Hematopoietic multipotent progenitor cell treated with erythropoietin and hydrocortisone succinate and interleukin-3 and kit ligand, for 4 days (in vitro differentiated cells): ENCODE measurements at regions not wholly inside any gene's neighbourhood (a gene's known extent, or its start where the extent isn't known, plus 50 kb on each side); places are given as distances from the start of the nearest gene placed in this dataset.
"Not testable (repeated sequence)": the region's sequence is repeated elsewhere in the genome, so short reads cannot be mapped to it uniquely, and the experiment has no call there.

ENCODE experiments used
- DNase-seq: peaks from one replicate; pipeline ENCODE4 v3.0.0-alpha.2; 2015

DNA sequence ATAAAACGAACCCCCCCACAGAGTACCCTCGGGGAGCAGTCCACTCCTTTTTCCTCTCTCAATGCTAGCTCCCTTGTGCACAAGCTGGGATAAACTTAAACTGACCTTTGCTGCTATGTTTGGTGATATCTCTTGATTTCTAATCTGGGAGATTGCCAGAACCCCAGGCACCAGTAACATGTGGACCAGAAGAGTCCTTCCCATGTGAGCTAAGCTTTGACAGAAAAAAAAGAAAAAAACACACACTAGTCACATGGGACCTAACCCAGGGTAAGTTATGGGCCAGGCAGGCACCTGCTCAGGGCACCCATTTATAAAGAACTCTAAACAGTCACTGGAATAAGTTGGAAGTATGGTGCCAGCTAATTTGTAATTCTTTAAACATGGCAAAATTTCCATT, 242.6 kb downstream of the EN1 start:
- no peak for DNase-seq

DNA sequence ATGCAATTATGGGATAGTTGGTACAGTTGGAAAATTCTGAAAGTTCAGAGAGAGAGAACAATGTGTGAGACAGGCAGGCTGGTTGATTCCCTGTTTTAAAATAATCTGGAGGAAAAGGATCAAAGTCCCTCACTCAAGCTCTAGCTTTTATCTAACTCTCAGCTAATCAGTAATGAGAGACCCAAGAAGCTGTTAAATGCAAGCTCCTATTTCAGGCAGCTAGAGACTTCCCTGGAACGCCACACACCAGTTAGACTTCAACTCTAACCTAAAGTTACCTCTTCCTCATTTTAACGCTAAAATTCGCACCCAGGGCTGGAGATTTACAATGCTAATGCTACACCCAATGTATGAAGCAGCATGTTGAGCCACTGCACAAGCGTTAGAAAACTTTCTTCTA, 243.1 kb downstream of the EN1 start:
- no peak for DNase-seq

DNA sequence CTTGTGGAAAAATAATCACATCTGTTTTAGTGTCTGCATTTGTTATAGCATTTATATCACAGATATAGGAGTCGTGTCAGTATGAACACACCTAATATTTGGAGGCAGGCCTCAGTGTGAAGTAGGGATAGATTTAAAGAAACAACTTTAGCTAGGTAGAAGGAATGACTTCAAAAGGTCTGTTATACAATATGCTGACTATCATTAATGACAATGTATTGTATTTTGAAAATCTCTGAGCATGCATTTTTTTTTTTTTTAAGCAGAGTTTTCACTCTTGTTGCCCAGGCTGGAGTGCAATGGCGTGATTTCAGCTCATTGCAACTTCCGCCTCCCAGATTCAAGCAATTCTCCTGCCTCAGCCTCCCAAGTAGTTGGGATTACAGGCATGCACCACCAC, 248.3 kb downstream of the EN1 start:
- DNase-seq = no peak

DNA sequence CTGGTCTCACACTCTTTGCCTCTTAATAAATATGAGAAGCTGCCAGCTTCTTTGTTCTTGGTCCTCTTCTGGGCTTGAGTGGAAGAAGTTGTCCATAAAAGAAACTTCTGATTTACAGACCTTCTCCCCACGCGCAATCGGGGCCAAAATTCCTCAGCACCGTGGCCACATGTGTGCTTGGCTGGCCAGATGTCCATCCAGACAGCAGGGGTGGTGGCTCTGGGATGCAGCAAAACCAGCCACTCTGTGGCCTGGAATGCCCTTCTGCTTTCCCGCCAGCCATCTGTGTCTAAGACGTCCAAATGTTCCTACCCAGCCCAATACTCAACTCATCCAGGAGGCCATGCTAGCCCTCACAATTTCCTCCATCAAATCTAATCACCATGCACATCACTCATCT, 250.8 kb downstream of the EN1 start:
- no peak for DNase-seq

DNA sequence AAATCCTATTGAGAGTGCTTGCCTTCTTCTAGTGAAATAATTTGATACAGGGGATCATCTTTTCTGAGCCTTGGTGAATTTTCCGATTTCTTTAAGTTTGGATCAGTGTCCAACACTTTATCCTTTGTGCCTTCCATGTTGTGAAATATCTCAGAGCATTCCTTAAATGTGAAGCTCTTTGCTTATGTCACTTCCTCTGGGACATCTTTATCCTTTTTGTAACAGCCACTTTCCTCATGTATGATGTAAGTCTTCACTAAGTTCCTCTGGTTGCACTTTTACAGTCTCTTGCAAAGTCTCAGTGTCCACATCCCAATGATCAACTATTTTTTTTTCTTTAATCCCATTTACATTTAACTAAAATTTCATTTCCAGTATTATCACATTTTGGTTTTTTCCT, 254.2 kb downstream of the EN1 start:
- no peak for DNase-seq

DNA sequence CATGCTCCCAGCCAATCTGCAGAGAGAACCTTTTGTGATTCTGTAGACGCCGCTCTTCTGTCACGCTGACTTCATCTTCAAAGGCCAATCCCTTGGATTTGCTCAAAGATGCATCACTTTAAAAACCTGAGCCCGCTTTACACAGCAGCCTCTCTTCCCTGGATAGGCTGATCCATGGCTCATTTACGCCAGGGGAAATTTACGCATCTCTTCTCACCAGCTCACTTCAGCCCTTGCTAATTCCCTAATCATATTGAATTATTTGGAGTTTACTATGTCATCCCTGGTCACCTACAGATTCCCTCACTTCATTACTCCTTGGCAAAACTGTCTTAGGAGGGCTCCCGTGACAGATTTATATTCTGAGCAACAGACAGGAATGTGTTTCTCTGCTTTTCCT, 256.2 kb downstream of the EN1 start:
- DNase-seq = no peak

DNA sequence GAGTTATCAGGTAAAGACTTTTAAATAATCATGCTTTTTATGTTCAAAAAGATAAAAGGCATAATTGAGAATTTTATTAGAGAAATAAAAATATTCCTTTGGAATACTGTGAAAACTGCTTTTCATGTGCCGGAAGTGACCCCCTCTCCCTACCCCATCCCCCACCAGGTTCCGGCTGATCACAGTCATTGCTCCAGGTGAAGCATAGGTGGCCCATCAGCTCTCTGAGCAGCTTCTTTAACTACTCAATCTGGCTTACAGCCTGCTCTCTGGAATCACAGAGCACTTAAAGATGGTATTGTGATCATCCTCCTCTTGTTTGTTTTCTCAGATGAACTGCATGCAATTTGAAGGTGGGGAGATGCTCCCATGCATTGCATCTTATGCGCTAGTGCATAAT, 257.7 kb downstream of the EN1 start:
- DNase-seq = no peak

DNA sequence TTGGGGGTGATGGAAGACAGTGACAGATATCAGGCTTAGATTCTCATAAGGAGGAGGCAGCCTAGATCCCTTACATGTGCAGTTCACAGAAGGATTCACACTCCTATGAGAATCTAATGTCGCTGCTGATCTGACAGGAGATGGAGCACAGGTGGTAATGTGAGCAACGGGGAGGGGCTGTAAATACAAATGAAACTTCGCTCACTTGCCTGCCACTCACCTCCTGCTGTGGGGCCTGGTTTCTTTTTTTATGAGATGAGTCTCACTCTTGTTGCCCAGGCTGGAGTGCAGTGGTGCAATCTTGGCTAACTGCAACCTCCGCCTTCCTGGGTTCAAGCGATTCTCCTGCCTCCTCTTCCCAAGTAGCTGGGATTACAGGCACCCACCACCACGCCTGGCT, 258.6 kb downstream of the EN1 start:
- DNase-seq = no peak

DNA sequence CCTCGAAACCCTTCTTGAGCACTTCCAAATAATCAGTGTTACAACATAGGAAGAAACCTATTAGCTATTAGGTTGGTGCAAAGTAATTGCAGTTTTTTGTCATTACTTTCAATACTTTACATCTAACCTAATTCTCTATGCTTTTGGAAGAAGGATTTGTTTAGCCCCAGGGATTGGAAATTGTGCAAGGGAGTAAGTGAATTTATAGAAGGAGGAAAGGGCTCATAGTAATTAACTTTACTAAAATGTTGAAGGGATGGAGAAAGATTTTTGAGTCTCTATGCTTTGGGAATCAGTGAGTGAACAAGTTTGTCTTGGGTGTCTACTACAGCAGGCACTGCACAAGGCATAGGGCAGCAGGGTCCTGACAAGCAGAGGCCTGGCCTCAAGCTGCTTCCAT, 261.1 kb downstream of the EN1 start:
- no peak for DNase-seq

DNA sequence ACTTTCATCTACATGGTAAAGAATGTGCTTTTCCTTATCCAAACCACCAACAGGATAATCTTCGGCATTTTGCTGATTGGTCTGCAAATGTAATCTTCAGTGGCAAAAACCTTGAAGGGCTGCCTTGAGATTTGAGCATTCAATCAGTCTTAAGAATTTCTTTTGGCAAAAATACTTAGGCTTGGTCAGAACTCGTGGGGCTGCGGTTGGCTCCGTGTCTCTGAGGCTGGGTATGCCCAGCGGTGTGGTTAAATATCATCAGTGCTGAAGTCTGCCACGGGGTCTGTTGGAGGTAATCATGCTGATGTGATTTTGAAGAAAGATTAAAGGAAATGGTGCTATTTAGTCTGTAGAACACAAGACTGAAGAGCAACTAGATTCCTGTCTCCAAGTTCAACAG, 262.6 kb downstream of the EN1 start:
- no peak for DNase-seq

DNA sequence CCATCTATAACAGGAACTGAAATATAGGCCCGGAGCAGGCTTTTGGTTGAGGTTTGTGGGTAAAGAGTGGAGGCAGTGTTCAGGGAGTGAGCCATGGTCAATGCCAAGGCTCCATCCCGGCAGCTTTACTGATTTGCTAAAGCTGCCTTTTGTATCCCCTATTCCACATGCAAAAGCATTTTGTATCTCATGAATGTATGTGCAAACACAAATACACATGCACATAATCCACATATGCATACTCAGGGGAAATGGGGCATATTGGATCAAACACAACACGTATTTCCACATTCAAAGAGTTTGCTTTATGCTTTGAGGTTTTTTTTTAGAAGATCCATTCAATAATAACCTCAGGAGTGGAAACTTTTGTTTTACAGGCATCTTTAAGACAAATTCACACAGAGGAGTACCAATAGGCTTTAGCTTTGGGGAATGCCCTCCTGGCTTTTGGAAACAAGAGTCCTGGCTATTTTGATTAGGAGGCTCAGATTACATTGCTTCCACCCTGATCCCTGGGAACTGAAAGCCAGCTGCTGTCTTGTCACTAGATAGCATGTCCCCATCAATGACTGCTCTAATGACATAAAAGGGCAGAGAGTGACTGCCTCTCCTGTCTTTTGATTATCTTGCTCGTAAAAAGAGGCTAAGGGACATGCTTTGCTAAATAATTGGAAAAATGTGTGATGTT, 263.2 kb downstream of the EN1 start:
- no peak for DNase-seq

DNA sequence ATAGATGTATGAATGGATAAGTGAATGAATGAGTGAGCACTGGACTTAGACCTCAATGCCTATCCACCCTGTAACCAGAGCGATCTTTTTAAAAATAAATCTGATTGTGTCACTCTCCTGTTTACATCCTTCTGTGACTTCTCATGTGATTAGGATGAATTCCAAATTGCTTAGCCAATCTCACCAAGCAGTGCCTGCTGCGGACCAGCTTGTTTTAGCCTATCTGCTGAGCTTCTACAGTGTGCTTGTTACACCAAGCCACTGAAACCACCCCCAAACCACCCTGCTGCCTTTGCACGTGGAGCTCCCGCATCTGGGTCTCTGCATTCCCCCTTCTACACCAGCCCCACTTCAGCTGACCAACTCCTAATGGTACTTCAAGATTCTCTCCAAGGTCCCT, 265.4 kb downstream of the EN1 start:
- DNase-seq = no peak

DNA sequence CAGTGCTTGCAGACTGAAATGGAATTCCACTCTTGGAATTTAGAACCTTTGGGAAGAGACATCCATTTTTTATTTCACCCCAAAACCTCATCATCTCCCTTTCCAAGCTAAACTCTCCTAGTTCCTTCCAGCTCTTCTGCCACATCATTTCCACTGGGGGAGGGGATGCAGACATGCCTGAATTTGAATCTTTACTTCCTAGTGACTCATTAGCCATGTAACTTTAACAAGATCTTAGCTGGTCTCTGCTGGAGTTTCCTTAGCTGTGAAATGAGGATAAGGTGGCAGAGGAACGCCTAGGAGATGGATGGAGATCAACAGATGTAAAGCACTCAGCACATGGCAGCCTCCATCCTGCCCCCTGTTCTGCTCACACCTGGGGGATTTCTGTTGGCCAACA, 266.8 kb downstream of the EN1 start:
- DNase-seq = no peak

DNA sequence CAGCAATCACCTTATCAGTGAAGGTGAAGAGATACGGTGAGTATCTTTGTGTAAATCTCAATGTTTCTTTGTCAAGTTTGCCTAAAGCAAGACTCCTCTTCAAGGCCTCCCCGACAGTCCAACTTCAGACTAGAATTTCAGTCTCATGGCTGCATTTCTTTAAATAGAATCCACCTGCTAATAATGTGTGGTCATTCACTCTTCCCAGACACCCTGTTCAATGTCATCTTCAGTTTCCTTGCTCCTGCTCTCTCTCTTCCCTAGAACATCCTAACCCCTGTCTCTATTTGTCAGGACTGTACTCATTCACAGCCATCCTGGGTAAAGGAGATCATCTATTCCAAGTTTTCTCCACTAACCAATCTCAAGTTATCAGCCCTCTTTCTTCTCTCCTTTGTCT, 267.3 kb downstream of the EN1 start:
- no peak for DNase-seq

DNA sequence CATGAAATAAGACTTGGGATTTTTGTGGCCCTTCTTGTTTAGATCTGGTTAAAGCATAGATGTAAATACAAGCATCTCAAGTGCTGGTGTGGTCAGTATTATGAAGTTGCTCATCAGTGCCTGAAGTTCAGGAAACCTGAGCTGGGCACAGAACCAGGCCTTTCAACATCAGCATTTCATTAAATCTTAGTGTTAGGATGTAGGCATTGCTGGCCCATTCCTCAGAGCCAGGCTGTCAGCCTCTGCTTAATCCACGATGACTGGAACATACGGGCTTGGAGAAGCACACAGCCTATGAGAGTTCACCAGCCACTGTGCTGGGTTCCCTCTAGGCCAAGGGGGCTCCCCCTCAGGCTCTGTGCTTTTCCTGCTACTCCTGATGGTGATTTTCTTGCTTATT, 270.2 kb downstream of the EN1 start:
- DNase-seq = no peak

DNA sequence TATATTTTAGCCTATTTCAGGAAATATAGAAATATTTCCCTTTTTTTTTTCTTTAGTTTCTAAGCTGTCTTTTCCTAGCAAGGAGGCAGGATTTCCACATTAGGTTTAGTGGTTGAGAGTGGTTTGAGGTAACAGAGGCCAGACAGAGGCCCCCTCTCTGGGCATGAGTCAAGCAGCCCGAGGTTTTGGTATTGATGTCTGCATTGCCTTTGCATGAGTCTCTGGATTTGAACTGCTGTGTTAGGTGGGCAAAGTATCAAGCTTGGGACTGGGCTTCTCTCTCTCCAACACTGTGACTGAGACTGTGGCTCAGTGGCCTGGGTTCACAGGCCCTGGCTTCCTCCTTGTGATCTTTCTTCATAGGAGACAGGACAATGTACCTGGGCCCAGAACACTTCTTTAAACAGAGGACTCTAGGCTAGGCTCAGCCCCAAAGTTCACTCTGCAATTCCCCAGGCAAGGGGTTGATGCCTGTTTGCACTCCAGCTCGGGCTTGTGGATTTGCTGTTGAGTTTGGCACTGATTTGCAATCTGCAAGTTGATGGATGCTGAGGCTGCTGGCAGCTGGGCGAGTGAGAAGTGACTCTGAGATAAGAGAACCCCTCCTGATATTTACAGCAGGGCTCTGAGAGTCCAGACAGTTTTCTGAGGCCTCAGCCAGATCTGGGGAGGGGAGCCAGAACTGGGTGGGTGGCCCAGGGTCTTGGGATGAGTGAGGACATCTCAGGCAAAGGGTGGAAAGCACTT, 271.2 kb downstream of the EN1 start:
- DNase-seq = no peak

DNA sequence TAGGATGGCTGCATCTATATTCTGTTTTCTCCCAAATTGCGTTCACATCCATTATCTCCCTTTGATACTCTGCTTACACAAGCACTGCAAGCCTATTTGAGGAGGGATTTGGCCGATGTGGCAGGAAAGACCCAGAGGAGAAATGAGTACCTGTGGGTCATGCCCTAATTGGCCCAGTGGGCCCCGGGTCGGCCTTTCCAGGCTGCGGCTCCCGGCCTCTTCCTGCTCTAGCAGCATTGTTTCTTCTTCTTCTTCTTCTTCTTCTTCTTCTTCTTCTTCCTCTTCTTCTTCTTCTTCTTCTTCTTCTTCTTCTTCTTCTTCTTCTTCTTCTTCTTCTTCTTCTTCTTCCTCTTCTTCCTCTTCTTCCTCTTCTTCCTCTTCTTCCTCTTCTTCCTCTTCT, 275.1 kb downstream of the EN1 start:
- not testable (repeated sequence) for DNase-seq

DNA sequence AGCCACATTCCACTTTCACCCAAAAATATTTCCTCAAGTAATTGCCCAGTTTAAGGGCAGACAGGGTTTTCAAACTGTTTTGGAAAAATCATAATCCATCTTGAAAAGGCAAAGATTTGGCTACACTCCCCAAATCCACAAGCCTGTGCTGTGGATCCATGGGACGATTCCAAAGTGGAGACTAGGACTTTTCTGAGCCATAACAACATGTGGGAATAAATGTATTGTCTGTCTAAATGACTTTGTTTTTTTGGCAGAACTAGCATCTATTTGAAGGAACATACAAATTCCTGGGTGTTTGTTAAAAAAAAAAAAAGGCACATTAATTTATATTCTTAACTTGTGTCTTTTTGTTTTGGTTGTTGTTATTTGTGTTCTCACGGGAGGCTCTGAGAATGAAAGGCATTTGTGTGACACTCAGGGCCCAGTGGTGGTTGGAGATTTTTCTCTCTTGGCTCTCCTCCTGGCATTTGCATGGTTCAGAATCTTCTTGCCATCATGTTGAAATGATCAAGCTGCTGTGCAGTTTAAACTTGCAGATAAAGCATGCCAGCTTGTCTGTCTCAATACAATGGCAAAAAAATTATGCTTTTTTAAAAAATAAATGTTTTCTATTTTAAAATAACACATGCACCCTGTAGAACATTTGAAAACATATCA, 277.4 kb downstream of the EN1 start:
- DNase-seq = no peak

DNA sequence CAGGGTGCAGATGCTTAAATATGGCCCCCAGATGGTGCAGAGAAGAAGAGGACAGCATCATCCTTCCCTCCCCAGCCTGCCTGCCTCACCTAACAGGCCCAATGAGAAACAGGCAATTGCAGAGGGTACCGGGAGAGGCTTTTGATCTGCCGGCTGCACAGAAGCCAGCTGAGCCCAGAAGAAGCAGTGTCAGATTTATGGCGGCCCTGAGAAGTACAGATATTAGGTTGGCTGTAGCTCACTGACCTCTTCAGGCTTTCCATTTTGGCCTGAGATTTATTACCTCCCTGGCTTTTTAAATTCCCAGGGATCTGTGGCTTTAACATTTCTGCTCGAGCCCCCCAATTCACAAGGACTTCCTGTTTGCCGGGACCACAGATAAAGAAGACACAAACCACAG, 278.7 kb downstream of the EN1 start:
- DNase-seq = no peak

DNA sequence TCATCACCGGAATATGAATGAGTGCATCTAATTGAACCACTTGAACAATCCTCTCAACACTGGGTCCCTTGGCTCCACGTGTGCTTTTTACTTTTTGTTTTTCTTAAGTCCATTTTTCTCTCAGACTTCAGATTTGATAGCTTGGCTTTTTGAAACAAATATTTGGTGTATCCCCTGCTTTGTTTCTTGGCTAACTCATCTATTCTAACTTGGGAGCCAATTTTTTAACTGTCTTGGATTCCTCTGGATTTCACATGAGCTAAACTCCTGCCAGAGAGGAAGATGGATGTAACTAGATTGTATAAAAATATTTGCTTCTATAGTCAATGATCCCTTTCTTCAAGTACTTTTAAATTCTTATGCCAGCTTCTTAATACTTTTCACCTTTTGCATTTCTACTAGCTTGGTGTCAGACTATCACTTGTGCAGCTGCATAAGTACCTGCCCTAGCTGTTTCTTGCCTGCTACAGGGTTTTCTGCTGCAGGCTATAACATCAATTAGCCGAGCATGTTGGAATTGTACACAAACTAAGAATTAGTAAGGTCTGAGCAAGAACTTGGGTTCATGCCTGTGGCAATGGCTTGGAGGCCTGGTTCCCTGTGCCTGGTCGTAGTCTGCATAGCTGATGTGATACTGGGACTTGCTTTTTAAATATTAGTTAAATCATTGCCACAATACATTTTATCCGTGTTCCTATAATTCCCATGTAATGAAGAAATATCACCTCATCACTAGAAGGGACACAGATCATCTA, 281.5 kb downstream of the EN1 start:
- DNase-seq = no peak

DNA sequence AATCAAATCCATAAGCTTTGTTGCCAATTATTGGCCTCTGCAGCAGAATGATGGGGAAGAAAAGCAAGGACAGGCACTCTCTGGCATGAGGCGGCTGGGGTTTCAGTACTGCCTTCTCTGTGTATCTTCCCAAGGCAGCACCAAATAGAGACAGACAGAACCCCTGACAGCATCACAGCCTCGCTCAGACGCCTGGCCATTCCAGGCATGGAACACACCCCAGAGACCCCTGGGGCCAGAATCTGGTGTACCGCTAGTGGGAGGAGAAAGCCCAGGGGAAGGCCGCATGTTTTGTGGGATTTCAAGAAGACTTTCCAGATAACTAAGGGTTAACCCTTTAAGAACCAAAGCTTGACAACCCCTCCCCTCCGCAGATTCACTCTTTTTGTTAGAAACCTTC, 282.1 kb downstream of the EN1 start:
- DNase-seq = no peak

DNA sequence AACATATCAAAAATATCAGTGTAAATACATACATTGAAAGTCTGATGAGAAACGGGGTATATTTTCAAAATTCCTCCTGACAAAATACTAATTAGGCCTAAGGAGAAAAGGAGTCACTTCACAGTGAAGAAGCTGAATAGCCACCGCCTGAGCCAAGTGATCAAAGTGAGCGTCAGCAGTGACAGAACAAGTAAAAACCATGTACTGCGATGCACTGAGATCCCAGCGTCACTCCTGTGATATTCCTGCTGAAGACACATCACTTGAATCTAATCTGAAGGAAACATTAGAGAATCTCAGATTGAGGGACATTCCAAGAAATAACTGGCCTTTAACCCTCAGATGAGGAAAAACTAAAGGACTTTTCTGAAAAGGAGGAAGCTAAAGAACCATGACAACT, 285.3 kb downstream of the EN1 start:
- DNase-seq = no peak

DNA sequence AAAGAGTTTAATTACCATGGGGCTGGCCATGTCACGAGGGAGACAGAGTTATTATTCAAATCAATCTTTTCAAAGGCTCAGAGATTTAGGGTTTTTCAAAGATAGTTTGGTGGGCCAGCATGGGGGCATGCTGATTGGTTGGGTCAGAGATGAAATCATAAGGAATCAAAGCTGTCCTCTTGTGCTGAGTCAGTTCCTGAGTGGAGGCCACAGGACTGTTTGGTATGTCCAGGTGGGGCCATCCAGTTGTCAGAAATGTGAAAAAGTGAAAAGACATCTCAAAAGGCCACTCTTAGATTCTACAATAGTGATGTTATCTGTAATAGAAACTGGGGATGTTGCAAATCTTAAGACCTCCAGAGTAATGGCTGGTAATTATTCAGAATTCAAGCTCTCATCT, 288.6 kb downstream of the EN1 start:
- no peak for DNase-seq

DNA sequence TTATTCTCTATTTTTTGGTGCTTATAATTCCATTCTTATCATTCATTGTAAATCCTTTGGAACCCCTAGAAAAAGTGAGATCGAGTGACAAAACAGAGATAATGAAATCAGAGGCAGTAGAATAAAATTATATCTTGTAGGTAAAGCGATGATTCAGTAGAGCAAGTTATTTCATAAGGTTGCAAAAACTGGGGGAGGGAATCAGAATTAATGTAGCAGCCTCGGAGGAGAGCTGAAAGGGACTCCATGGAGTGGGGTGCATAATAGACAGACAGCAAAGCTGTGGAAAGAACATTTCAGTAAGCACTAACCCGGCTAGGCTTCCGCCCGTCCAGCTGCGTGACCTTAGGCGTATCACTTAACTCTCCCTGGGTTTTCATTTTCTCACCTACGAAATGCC, 289.7 kb downstream of the EN1 start:
- DNase-seq = no peak
